Suppressor macrophage (primary cell): ENCODE measurements at regions not wholly inside any gene's neighbourhood (a gene's known extent, or its start where the extent isn't known, plus 50 kb on each side); places are given as distances from the start of the nearest gene placed in this dataset.

Experiments used
- DNase-seq, 4 experiments: peaks; one replicate each; pipeline ENCODE4 v3.0.0-alpha.2; 2020 to 2022

DNA sequence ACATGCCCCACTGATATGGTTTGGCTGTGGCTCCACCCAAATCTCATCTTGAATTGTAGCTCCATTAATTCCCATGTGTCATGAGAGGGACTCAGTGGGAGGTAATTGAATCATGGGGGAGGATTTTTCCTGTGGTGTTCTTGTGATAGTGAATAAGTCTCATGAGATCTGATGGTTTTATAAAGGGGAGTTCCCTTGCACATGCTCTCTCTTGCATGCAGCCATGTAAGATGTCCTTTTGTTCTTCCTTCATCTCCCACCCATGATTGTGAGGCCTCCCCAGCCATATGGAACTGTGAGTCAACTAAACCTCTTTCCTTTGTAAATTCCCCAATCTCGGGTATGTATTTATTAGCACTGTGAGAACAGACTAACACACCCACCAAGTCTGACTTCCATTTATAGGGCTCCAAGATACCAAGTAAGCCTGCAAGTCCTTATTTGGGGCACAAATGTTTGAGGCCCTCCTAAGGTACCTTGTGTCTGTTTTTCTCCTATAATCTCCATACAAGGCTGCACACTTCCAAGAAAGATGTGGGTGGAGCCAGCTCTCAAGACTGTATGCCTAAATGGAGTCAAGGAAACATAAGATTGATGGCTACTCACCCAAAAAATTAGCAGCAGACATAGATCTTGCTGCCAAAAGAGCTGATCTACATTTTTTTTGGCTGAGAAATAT lies 364.7 kb downstream of the TXNL1 start:
- peak; percentile 17 to 63 (median 40) for DNase-seq

DNA sequence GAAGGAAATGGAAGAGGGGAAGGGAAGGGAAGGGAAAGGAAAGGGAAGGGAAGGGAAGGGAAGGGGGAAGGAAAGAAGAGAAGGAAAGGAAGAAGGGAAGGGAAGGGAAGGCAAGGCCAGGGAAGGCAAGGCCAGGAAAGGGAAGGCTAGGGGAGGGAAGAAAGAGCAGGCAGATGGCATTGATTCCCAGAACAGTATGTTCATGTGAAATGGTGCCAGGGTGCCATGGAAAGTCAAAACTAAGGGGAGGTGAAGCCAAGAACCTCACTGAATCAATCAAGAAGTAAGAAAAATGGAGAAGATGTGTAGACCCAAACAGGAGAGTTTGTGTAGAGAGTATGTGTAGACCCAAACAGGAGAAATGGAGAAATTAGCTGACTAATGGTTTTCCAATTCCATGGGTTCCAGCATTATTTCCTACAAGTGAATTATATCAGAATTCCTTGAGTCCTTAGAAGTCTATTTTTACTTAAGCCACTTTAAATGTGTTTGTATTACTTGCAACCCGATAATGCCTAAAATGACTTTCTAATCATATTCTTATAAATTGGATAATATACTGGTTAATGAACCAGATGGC lies 367.6 kb downstream of the TXNL1 start:
- DNase-seq: no peak

DNA sequence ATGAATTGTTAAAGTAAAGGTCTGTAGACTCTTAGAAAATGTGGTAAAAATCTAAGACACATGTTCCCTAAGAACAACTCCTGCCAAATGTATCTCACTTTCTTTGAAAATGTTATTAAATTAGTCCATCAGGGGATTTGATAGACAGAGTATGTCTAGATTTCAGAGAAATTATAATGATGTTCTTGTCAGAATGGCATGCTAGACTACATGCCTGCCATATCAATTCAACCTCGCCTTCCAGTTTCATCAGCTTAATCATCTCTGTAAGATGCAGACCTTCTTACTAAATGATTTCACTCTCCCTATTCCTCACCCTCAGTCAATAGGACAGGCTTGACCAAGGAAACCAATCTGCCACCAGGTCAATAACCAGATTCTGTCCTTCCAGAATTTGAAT lies 368.4 kb downstream of the TXNL1 start:
- DNase-seq: no peak

DNA sequence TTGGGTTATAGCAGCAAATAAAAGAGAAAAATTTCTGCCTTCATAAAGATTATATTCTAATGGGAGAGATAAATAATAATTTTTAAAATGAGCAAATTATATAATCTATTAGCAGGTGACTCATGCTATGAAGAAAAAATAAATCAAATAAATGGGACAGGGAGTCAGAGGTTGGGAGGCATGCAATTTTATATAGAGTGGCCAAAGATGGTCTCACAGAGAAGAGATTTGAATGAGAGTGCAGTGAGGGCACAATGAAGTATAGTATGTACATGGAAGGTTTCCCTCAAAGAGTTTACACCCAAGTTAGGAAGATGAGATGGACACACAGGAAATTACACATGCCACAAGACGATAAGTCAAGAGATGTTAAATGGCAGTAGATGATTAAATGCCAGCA lies 369.4 kb downstream of the TXNL1 start:
- no peak for DNase-seq

DNA sequence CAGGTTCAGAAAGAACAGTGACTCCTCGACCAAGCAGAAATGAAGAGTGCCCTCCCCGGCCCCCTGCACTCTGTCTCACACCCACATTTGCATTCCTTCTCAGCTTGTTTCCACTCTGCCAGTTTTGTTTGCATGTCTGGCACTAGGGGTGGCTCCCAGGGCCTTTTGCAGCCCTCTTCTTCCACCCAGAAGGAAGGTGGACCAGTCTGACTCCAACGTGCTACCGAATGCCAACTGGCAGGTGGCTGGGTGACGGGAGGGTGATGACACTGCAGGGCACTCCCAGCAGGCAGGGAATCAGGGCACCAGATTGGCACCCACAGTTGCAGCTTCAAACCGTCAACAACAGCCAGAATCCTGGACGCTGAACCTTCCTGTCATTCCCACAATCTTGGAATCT lies 371.1 kb downstream of the TXNL1 start:
- DNase-seq: no peak

DNA sequence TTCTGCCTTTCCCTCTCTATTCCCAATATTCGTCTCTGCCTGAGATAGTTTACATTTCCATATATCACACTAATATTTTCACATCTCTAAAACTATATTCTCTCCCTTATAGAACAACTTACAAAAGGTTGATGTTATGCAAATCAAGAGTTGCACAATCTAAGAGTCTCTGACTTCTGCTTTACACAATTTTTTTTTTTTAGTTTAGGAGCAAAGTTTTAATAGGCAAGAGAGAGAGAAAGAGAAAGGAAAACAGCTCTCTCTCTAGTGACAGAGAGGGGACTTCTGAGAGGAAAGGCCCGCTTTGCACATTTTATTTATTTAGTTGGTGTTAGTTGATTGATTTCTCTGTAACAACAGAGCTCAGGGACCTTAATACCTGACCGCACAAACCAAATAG lies 380.2 kb downstream of the TXNL1 start:
- DNase-seq: peak; percentile 8 to 84 (median 47)

DNA sequence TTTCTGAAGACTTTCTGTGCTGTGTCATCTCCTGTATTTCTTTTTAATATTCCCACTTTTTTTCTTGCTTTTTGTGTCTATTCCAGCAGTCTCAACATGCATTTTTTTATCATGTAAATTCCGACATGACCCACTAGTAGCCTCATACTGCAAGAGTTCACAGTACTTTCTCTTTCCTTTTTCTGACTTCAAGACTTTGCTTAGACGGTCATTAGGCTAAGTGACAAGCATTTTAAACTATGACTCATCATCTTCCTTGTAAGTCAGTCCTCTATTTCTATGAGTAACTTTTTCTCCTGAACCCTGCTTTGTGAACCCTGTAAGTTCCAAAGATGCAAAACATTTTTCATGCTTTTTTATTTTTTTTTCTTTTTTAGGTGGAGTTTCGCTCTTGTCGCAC lies 381.2 kb downstream of the TXNL1 start:
- DNase-seq: peak; percentile 15 to 84 (median 61)

DNA sequence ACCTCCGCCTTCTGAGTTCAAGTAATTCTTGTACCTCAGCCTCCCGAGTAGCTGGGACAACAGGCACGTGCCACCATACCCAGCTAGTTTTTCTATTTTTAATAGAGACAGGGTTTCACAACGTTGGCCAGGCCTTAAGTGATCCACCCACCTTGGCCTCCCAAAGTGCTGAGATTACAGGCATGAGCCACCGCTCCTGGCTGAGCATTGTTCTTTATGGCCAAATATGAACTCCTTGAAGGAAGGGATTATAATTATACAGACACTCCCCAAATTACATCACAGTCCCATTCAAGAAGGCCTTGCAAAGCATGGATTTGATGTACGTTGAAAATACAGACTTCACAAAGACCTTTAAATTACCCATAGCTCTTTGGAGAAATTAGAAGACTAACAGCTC lies 381.7 kb downstream of the TXNL1 start:
- DNase-seq: no peak

DNA sequence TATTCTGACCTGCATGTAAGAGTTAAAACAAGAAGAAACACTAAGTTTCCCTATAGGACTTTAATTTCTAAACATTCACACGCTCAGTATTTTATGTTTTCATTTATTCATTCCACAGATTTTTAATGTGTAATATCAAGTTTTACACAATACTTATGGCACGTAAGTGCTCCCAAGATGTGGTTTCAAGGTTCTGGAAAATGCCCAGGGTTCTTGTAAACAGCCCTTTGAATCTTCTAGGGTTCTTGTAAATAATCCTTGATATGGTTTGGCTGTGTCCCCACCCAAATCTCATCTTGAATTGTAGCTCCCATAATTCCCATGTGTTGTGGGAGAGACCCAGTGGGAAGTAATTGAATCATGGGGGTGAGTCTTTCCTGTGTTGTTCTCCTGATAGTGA lies 383.0 kb downstream of the TXNL1 start:
- no peak for DNase-seq

DNA sequence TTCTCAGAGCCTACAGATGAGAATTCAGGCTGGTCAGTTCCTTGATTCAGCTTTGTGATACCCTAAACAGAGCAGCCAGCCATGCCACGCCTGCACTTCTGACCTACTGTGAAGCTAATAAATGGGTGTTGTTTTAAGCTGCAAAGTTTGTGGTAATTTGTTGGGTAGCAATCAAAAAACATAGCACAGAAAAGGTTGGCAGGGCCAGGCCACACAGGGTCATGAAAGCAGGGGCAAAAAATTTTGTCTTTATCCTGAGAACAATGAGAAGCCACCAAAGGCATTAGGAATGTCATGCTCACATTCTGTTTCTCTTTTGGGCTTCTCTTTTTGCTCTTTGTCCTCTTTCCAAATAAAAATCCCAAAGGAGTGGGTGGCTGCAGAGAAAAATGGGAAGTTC lies 385.9 kb downstream of the TXNL1 start:
- DNase-seq: no peak

DNA sequence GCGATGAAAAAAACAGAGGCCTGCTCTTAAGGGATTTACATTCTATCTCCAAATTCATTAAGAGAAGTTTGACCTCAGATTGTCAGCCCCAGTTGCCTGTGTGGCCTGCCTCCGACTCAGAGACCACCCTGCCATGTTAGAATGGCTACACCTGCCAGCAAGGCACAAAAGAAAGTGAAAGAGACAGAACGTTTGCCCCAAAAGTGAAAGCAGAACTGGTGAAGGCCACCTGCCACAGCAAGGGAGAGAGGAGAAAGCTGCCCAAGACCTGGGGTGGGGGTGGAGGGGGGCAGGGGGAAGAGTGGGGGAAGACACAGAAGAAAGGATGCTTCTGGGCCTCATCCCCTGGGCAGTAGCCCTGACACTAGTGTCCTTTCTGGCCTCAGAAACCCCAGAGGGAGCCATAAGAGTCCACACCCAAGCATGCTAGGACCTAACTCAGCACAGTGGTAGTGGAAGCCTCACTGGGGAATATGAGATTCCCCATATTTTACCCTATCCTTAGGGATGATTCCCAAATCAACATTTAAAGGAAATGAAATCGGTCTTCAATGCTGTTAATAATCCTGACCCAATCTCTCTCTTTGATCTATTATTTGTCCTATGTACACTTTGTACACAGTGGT lies 389.7 kb downstream of the TXNL1 start:
- DNase-seq: no peak

DNA sequence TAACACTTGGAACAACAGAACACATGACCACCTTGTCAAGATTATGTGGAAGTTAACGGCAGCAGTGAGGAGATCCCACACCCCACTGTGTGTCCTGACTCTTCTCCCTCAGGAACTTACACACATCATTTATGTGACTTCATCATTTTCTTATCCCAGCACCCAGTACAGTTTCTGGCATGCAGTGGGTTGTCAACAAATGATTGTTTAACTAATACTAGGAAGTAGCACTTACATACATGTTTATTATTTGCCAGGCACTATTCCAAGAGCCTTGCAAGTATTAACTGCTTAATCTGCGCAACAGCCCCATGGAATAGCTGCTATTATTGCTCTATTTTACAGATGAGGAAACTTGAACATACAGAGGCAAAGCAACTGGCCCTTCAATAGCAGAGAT lies 391.5 kb downstream of the TXNL1 start:
- DNase-seq: no peak

DNA sequence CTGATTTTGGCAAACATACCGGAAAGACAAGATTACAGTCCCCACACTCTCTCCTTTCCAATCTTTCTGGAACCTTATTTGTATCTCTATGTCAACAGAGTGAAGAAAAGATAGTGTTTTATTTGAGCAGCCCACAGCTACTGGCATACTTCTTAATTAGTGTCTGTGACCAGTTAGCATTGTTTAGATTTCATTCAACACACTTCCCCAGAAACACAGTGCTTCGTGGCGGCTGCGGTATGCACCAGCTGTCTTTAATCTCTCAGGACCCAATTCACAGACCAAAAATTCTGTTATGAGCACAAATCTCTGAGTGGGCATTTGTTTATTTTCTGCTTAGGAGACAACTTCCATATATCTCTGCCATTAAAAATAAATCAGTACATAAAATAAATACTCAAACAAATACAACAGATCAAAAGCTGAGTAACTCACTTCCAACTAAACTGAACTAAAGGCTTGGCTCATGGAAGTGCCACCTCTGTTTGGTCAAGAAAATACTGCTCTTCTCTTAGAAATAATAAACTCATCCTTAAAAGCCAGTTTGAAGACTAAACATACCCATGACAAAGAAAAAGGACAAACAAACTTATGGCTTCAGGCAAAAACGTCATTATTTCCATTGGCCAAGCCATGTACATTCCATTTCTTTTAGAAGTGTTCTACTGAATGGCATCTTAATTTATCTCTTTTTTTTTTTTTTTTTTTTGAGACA lies 392.4 kb downstream of the TXNL1 start:
- DNase-seq: no peak

DNA sequence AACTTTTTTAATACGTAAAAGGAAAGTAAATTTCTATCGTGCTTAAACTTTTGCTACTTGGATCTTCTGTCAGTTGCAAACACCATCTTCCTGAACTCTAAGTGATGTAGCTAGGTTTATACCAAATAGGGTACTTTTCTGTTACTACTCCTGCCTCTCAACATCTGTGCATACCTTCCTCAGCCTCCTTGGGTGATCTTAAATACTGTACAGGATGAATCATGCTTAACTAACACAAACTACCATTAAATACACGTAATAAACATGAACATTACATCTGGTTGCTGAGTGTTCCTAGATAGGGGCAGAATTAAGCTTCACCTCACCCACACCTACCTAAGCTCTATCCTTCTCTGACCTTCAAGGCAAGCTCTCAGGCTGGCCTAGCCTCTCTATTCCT lies 398.0 kb downstream of the TXNL1 start:
- DNase-seq: no peak

DNA sequence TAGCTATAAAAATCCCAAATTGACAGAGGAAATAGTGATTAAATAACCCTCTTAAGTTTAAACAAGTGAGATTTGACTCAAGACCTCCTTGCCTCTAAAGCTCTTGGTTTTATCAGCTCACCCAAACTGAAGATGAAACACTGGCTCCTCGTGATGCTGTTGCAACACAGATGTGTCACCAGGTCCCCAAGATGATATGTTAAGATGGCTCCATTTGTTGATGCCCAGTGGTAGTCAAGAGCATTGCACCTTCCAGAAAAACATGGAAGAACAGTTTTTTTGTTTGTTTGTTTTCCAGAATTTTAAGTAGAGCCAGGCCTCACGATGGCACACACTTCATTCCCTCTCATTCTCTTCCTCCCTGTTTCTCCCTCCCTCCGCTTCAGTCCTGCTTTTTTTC lies 399.8 kb downstream of the TXNL1 start:
- DNase-seq: peak; percentile 15 to 56 (median 48)

DNA sequence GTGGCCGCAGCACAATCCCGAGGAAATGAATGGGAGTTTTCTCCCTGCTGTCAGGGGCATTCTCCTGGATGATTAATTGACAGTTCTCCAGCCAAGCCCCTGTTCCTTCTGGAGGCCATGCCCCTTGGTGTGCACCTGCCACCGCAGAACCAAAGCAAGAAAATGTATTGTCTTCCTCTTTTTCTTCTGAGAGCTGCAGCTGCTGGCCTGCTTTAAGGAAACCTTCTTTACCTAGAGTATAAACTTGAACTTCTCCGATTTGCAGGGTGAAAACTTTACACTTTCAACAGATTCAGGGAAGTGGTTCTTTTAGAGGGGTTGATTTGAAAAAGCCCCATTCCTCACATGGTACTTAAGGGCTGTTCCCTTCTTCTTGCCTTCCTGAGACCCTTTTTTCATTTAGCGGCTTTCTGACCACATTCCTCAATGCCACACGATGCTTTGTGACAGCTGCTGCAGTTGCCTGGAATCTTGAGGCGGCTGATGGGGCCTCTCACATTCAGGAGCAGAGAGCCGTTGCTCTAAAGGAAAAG lies 402.8 kb downstream of the TXNL1 start:
- DNase-seq: peak in 3 of 4 experiments; percentile 16 to 25 (median 17)

DNA sequence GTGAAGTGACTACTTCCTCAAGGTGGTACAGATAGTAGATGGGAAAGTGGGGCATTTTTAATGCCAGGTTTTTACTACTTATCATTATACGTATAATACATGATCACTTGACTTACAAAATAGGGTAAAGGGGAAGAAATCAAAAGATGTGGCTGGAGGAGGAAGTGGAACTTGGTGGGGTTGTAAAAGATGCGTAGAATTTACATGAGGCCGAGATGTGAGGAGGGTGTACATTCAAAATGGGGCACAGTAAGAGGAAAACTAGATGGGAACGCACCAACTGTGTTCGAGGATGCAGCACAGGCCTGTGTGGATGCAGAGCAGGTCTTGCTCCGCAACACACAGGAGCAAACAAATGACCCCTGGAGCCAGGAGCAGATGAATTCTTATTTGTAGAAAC lies 403.3 kb downstream of the TXNL1 start:
- peak in 3 of 4 experiments; percentile 5 to 41 (median 26) for DNase-seq

DNA sequence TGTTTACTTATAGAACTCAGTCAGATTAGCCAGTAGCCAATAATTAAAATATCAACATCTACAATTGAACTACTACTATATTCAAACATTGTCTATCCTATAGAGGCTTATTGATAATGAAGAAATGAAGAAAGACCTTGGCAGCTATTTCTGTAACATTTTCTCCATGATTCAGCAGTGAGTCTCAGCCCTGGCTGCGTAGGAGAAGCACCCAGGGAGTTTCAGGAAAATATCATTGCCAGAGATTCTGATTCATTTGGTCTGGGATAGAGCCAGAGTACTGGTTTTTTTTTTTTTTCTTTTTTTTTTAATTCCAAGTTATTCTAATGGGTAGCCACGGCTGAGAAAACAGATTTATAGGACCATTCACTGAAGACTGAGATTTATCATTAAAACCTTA lies 404.8 kb downstream of the TXNL1 start:
- DNase-seq: no peak

DNA sequence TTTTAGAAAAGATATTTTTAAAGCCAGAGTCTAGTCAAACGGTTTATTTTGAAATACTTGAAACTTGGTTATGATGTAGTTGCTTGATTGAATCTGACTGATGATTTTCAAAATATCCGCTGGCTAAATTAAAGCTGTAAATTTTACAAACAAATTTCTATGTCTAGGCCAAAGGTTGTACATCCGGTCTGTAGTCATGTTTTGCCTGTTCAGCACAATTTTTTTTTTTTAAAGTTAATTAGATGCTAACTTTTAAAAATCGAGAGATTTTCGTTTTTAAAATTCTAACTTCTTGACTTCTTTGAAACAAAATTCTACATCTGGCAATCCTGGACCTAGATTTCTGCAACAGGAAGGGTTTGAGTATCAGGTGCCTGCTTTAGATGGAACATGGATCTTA lies 412.4 kb downstream of the TXNL1 start:
- DNase-seq: no peak

DNA sequence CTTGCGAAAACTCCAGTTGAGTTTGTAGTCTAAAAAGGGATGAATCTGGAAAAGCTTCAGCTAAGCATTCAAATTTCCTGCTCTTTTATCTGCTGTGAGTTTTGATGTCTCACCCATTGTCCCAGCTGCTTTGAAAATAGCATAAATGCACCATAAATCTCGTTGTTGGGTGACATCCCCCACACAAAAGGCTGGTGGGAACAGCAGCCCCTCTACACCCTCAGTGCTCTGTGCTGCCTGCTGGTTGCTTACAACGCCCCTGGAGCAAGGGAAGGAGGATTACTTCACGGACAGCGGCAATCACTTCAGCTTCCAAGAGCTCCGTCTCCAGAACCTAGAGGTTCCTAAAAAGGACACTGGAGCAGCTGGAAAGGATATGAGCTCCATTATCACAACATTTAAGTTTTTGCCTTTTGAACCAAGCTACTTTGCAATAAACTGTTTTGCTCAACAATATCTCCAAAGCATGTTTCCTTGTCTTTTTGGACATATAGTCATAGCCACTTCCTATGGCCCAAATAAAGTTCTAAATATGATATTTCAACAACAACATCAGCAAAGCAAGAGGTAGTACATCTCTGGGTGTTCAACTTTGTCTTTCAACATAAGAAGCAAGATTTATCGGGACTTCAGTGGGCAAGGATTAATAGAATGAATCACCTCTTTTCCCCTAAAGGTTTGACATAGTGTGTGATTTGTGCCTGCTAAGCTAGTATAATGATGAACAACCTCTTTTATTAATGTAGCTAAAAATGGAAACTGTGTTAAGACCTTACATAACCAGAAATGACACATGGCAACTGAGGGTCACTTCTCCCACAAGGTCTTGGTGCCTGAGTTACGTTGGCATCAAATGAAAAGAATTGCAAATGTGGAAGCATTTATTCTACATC lies 413.5 kb downstream of the TXNL1 start:
- DNase-seq: no peak

DNA sequence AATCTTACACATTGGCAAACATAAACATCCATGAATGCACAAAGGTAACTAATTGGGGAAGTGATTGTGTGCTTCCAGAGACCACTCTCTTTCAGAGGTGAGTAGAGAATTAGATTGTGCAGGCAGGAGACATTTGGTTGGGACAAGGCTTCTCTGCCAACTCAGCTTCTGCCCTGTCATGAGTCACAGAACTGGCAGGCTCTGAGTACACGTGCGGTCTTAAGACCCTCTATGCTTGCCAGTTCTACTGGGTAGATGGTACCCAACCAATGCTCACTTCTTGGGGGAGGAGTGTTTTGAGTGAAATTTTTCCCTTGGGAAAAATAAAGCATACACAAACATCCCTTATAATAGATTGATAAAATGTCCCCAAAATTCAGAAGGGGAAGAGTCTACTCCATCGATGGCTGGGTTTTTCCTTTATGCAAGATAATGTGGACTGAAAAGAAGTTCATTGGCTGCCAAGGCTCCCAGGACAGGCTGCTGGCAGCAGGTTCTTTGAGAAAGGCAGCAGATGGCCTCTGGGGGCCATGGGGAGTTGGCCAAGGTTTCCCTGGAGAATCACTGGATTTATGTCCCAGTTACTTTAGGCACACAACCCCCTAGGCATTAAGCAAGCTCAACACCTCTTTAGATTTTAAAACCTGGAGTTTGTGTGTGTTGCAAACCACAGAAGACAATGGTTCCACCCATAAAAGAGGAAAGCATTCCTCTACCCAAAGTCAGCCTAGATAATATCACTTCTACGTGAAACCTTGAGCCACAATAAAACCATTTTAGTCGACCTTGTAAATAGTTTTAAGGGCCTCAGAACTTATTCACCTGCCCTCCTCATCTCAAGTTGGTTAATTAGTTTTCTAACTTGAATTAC lies 417.0 kb downstream of the TXNL1 start:
- DNase-seq: no peak
